ENCODE measurements at regions not wholly inside any gene's neighbourhood (a gene's known extent, or its start where the extent isn't known, plus 50 kb on each side); places are given as distances from the start of the nearest gene placed in this dataset.

GRCh38 chr3:182668541-182668940 is 124.8 kb upstream of the ATP11B start:
- DNase-seq = no peak

- DNase-seq = no peak
Observed at GRCh38 chr3:182668974-182669373, 124.3 kb upstream of the ATP11B start.

- no peak for DNase-seq
Observed at GRCh38 chr3:182671541-182671940, 121.8 kb upstream of the ATP11B start.

- DNase-seq = no peak
Observed at GRCh38 chr3:182671942-182672341, 121.4 kb upstream of the ATP11B start.

- no peak for DNase-seq
Observed at GRCh38 chr3:182673336-182673735, 120.0 kb upstream of the ATP11B start.

- peak; percentile 72 for DNase-seq
Observed at GRCh38 chr3:182682263-182683241, 110.8 kb upstream of the ATP11B start.

- peak; percentile 73 for DNase-seq
Observed at GRCh38 chr3:182683453-182683852, 109.9 kb upstream of the ATP11B start.

GRCh38 chr3:182683858-182684257 is 109.4 kb upstream of the ATP11B start:
- DNase-seq = no peak

- no peak for DNase-seq
Observed at GRCh38 chr3:182686033-182686886, 107.0 kb upstream of the ATP11B start.

GRCh38 chr3:182690172-182690571 is 103.1 kb upstream of the ATP11B start:
- DNase-seq = no peak

GRCh38 chr3:182692021-182692420 is 101.3 kb upstream of the ATP11B start:
- no peak for DNase-seq

GRCh38 chr3:182692695-182693094 is 100.6 kb upstream of the ATP11B start:
- DNase-seq = no peak

- no peak for DNase-seq
Observed at GRCh38 chr3:182693723-182694122, 99.6 kb upstream of the ATP11B start.

GRCh38 chr3:182696916-182697315 is 96.4 kb upstream of the ATP11B start:
- no peak for DNase-seq

GRCh38 chr3:182697345-182697919 is 95.9 kb upstream of the ATP11B start:
- no peak for DNase-seq

GRCh38 chr3:182698078-182698477 is 95.2 kb upstream of the ATP11B start:
- no peak for DNase-seq

- DNase-seq = no peak
Observed at GRCh38 chr3:182699550-182700170, 93.6 kb upstream of the ATP11B start.

- no peak for DNase-seq
Observed at GRCh38 chr3:182702216-182702615, 91.1 kb upstream of the ATP11B start.

GRCh38 chr3:182703233-182703632 is 90.1 kb upstream of the ATP11B start:
- DNase-seq = no peak

GRCh38 chr3:182704926-182705325 is 88.4 kb upstream of the ATP11B start:
- DNase-seq = no peak

GRCh38 chr3:182708810-182709209 is 84.5 kb upstream of the ATP11B start:
- no peak for DNase-seq

- no peak for DNase-seq
Observed at GRCh38 chr3:182709306-182709705, 84.0 kb upstream of the ATP11B start.

All from stimulated activated CD8-positive, alpha-beta memory T cell treated with anti-CD3 and anti-CD28 coated beads, Interleukin-4, amount 100 ng/mL, for 48 hours (primary cell).